ENCODE measurements at regions not wholly inside any gene's neighbourhood (a gene's known extent, or its start where the extent isn't known, plus 50 kb on each side); places are given as distances from the start of the nearest gene placed in this dataset.

GRCh38 chr12:95411466-95411865 is 62.5 kb upstream of the METAP2 start:
- Histone ChIP-seq H3K27me3 (replicated peaks in 2 of 5; ENCODE audit: control insufficient read depth in 4 of 5, insufficient read depth in 5 of 5, low read length in 4 of 5) (no peaks in the 10 kb centered on the region), H3K9me3 (ENCODE audit: control extremely low read depth in 1 of 5, control insufficient read depth in 4 of 5, insufficient read depth in 2 of 5, low read depth in 1 of 5, low read length in 4 of 5) (no peaks in the 10 kb centered on the region), H3K4me3 (ENCODE audit: control insufficient read depth in 1 of 7, extremely low read depth in 1 of 7, insufficient read depth in 4 of 7, low read depth in 2 of 7, low read length in 6 of 7) (no peak overlapping the region), H3K4me1 (ENCODE audit: control extremely low read depth in 1 of 4, control insufficient read depth in 4 of 4, insufficient read depth in 4 of 4, low read length in 3 of 4) (no peaks in the 10 kb centered on the region), H3K27ac (ENCODE audit: insufficient read depth in 1 of 2, low read depth in 1 of 2, low read length in 2 of 2, poor library complexity in 1 of 2, severe bottlenecking in 2 of 2) (no peak overlapping the region), H3K36me3 (ENCODE audit: control insufficient read depth in 4 of 4, insufficient read depth in 4 of 4, low read length in 3 of 4) (no peaks in the 10 kb centered on the region)
- 97% methylated on average over 2 of the region's 3 CpGs for WGBS (ENCODE audit: insufficient coverage)
- DNase-seq = no peak
- ChIA-PET POLR2A (no interaction called here), CTCF (no interaction called here)

DNA sequence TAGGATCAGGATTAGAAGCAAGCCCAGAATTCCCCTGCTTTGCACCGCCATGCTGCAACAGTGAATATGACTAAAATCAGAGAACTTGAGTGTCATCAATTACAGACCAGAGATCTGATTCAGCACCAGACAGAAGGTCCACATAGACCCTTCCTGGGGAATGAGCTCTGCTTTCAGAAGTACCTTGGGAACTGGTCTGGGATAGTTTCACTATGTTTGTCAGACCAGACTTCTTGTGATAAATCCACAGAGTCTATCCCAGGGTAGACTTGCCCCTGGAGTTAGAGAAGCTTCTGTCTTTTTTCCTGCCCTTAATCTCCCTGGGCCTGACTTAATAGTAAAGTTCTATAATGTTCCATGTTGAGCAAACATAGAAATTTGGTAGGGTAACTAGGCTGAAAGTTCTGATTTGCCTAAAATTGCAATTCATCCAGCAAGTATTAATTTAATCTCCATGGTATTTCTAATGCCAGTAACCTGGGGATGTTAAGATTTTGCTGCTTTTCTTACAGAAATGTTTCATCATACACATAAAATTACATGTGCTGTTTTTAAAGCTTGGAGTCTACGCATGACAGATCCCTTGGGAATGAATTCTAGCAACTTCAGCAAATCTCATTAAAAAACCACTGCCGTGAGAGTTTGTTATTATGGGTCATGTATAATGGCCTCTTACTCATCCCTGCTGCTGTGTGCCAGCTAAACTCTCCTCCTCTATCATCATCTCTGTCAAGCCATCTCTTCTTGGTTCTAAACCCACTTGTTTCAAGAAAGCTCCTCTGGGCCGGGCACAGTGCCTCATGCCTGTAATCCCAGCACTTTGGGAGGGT is 61.3 kb upstream of the METAP2 start:
- no peaks in the 10 kb centered on the region for H3K9me3 ChIP-seq (ENCODE audit: control extremely low read depth in 1 of 5, control insufficient read depth in 4 of 5, insufficient read depth in 2 of 5, low read depth in 1 of 5, low read length in 4 of 5)
- WGBS (ENCODE audit: insufficient coverage) = 100% methylated on average over 1 of the region's 4 CpGs
- ChIA-PET POLR2A (no interaction called here), CTCF (interaction anchor here (0.6 to 1.6 kb wide), 2 partner anchors 25 to 32 kb away, joined by 3 read pairs; no protein-coding TSS in a partner anchor)
- H3K4me3 ChIP-seq (ENCODE audit: control insufficient read depth in 1 of 7, extremely low read depth in 1 of 7, insufficient read depth in 4 of 7, low read depth in 2 of 7, low read length in 6 of 7) = no peak overlapping the region
- no peak for DNase-seq
- no peak overlapping the region for H3K27ac ChIP-seq (ENCODE audit: insufficient read depth in 1 of 2, low read depth in 1 of 2, low read length in 2 of 2, poor library complexity in 1 of 2, severe bottlenecking in 2 of 2)
- no peaks in the 10 kb centered on the region for H3K27me3 ChIP-seq (replicated peaks in 2 of 5; ENCODE audit: control insufficient read depth in 4 of 5, insufficient read depth in 5 of 5, low read length in 4 of 5)
- H3K4me1 ChIP-seq (ENCODE audit: control extremely low read depth in 1 of 4, control insufficient read depth in 4 of 4, insufficient read depth in 4 of 4, low read length in 3 of 4) = no peaks in the 10 kb centered on the region
- H3K36me3 ChIP-seq (ENCODE audit: control insufficient read depth in 4 of 4, insufficient read depth in 4 of 4, low read length in 3 of 4) = no peaks in the 10 kb centered on the region

DNA sequence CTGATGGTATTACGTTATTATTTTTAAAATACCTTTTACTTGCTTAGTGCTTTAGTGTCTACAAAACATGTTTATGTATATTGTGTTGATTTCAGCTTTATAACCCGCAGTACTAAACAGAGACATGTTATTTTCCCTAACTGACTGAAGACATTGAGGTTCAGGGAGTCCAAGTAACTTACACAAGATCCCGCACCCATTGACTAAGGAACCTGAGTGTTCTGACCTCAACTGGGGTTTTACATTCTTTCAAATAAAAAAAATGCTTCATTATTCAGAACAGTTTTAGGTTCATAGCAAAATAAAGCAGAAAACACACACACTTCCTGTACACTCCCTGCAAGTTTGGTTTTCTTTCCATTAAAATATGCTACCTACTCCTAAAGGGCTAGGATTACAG is 60.4 kb upstream of the METAP2 start:
- H3K36me3 ChIP-seq (ENCODE audit: control insufficient read depth in 4 of 4, insufficient read depth in 4 of 4, low read length in 3 of 4) = no peaks in the 10 kb centered on the region
- H3K27ac ChIP-seq (ENCODE audit: insufficient read depth in 1 of 2, low read depth in 1 of 2, low read length in 2 of 2, poor library complexity in 1 of 2, severe bottlenecking in 2 of 2) = no peak overlapping the region
- no peak for DNase-seq
- CTCF ChIA-PET = interaction anchor here (0.6 to 1.6 kb wide), 2 partner anchors 25 to 33 kb away, joined by 3 read pairs; no protein-coding TSS in a partner anchor
- WGBS (ENCODE audit: insufficient coverage) = no CpG with 5 or more reads among the region's 3 CpGs
- POLR2A ChIA-PET = no interaction called here
- no peaks in the 10 kb centered on the region for H3K27me3 ChIP-seq (replicated peaks in 2 of 5; ENCODE audit: control insufficient read depth in 4 of 5, insufficient read depth in 5 of 5, low read length in 4 of 5)
- no peak overlapping the region for H3K4me3 ChIP-seq (ENCODE audit: control insufficient read depth in 1 of 7, extremely low read depth in 1 of 7, insufficient read depth in 4 of 7, low read depth in 2 of 7, low read length in 6 of 7)
- H3K9me3 ChIP-seq (ENCODE audit: control extremely low read depth in 1 of 5, control insufficient read depth in 4 of 5, insufficient read depth in 2 of 5, low read depth in 1 of 5, low read length in 4 of 5) = no peaks in the 10 kb centered on the region
- no peaks in the 10 kb centered on the region for H3K4me1 ChIP-seq (ENCODE audit: control extremely low read depth in 1 of 4, control insufficient read depth in 4 of 4, insufficient read depth in 4 of 4, low read length in 3 of 4)

GRCh38 chr12:95415451-95415850 is 58.5 kb upstream of the METAP2 start:
- H3K4me3 ChIP-seq (ENCODE audit: control insufficient read depth in 1 of 7, extremely low read depth in 1 of 7, insufficient read depth in 4 of 7, low read depth in 2 of 7, low read length in 6 of 7) = no peak overlapping the region
- H3K9me3 ChIP-seq (ENCODE audit: control extremely low read depth in 1 of 5, control insufficient read depth in 4 of 5, insufficient read depth in 2 of 5, low read depth in 1 of 5, low read length in 4 of 5) = no peaks in the 10 kb centered on the region
- CTCF ChIA-PET = no interaction called here
- POLR2A ChIA-PET = no interaction called here
- no CpG with 5 or more reads among the region's 1 CpG for WGBS (ENCODE audit: insufficient coverage)
- no peaks in the 10 kb centered on the region for H3K4me1 ChIP-seq (ENCODE audit: control extremely low read depth in 1 of 4, control insufficient read depth in 4 of 4, insufficient read depth in 4 of 4, low read length in 3 of 4)
- no peaks in the 10 kb centered on the region for H3K27me3 ChIP-seq (replicated peaks in 2 of 5; ENCODE audit: control insufficient read depth in 4 of 5, insufficient read depth in 5 of 5, low read length in 4 of 5)
- H3K27ac ChIP-seq (ENCODE audit: insufficient read depth in 1 of 2, low read depth in 1 of 2, low read length in 2 of 2, poor library complexity in 1 of 2, severe bottlenecking in 2 of 2) = no peak overlapping the region
- no peak for DNase-seq
- no peaks in the 10 kb centered on the region for H3K36me3 ChIP-seq (ENCODE audit: control insufficient read depth in 4 of 4, insufficient read depth in 4 of 4, low read length in 3 of 4)

GRCh38 chr12:95416111-95416636 is 57.8 kb upstream of the METAP2 start:
- Histone ChIP-seq H3K4me3 (ENCODE audit: control insufficient read depth in 1 of 7, extremely low read depth in 1 of 7, insufficient read depth in 4 of 7, low read depth in 2 of 7, low read length in 6 of 7) (no peak overlapping the region), H3K27ac (ENCODE audit: insufficient read depth in 1 of 2, low read depth in 1 of 2, low read length in 2 of 2, poor library complexity in 1 of 2, severe bottlenecking in 2 of 2) (no peak overlapping the region), H3K27me3 (replicated peaks in 2 of 5; ENCODE audit: control insufficient read depth in 4 of 5, insufficient read depth in 5 of 5, low read length in 4 of 5) (no peaks in the 10 kb centered on the region), H3K4me1 (ENCODE audit: control extremely low read depth in 1 of 4, control insufficient read depth in 4 of 4, insufficient read depth in 4 of 4, low read length in 3 of 4) (no peaks in the 10 kb centered on the region), H3K9me3 (ENCODE audit: control extremely low read depth in 1 of 5, control insufficient read depth in 4 of 5, insufficient read depth in 2 of 5, low read depth in 1 of 5, low read length in 4 of 5) (no peaks in the 10 kb centered on the region), H3K36me3 (ENCODE audit: control insufficient read depth in 4 of 4, insufficient read depth in 4 of 4, low read length in 3 of 4) (no peaks in the 10 kb centered on the region)
- WGBS (ENCODE audit: insufficient coverage) = 97% methylated on average over 5 of the region's 5 CpGs
- POLR2A ChIA-PET = no interaction called here
- CTCF ChIA-PET = no interaction called here
- DNase-seq = no peak

GRCh38 chr12:95417372-95417771 is 56.6 kb upstream of the METAP2 start:
- POLR2A ChIA-PET = no interaction called here
- Histone ChIP-seq H3K36me3 (ENCODE audit: control insufficient read depth in 4 of 4, insufficient read depth in 4 of 4, low read length in 3 of 4) (no peaks in the 10 kb centered on the region), H3K27ac (ENCODE audit: insufficient read depth in 1 of 2, low read depth in 1 of 2, low read length in 2 of 2, poor library complexity in 1 of 2, severe bottlenecking in 2 of 2) (no peak overlapping the region), H3K9me3 (ENCODE audit: control extremely low read depth in 1 of 5, control insufficient read depth in 4 of 5, insufficient read depth in 2 of 5, low read depth in 1 of 5, low read length in 4 of 5) (no peaks in the 10 kb centered on the region), H3K27me3 (replicated peaks in 2 of 5; ENCODE audit: control insufficient read depth in 4 of 5, insufficient read depth in 5 of 5, low read length in 4 of 5) (no peaks in the 10 kb centered on the region), H3K4me1 (ENCODE audit: control extremely low read depth in 1 of 4, control insufficient read depth in 4 of 4, insufficient read depth in 4 of 4, low read length in 3 of 4) (no peaks in the 10 kb centered on the region), H3K4me3 (ENCODE audit: control insufficient read depth in 1 of 7, extremely low read depth in 1 of 7, insufficient read depth in 4 of 7, low read depth in 2 of 7, low read length in 6 of 7) (no peak overlapping the region)
- CTCF ChIA-PET = no interaction called here
- no peak for DNase-seq
- WGBS (ENCODE audit: insufficient coverage) = 100% methylated on average over 1 of the region's 2 CpGs

- no peak overlapping the region for H3K27ac ChIP-seq (ENCODE audit: insufficient read depth in 1 of 2, low read depth in 1 of 2, low read length in 2 of 2, poor library complexity in 1 of 2, severe bottlenecking in 2 of 2)
- WGBS (ENCODE audit: insufficient coverage) = no CpG with 5 or more reads among the region's 2 CpGs
These were observed 55.8 kb upstream of the METAP2 start for GRCh38 chr12:95418142-95418541.

More at GRCh38 chr12:95418142-95418541, 55.8 kb upstream of the METAP2 start:
- no peaks in the 10 kb centered on the region for H3K4me1 ChIP-seq (ENCODE audit: control extremely low read depth in 1 of 4, control insufficient read depth in 4 of 4, insufficient read depth in 4 of 4, low read length in 3 of 4)
- no peaks in the 10 kb centered on the region for H3K27me3 ChIP-seq (replicated peaks in 2 of 5; ENCODE audit: control insufficient read depth in 4 of 5, insufficient read depth in 5 of 5, low read length in 4 of 5)
- H3K4me3 ChIP-seq (ENCODE audit: control insufficient read depth in 1 of 7, extremely low read depth in 1 of 7, insufficient read depth in 4 of 7, low read depth in 2 of 7, low read length in 6 of 7) = no peak overlapping the region
- ChIA-PET POLR2A (no interaction called here), CTCF (interaction anchor here (0.7 kb wide), 1 partner anchor 851 kb away, joined by 3 read pairs; no protein-coding TSS in a partner anchor)
- no peaks in the 10 kb centered on the region for H3K9me3 ChIP-seq (ENCODE audit: control extremely low read depth in 1 of 5, control insufficient read depth in 4 of 5, insufficient read depth in 2 of 5, low read depth in 1 of 5, low read length in 4 of 5)
- no peak for DNase-seq
- H3K36me3 ChIP-seq (ENCODE audit: control insufficient read depth in 4 of 4, insufficient read depth in 4 of 4, low read length in 3 of 4) = no peaks in the 10 kb centered on the region
